HL-60 (cell line): ENCODE measurements at regions not wholly inside any gene's neighbourhood (a gene's known extent, or its start where the extent isn't known, plus 50 kb on each side); places are given as distances from the start of the nearest gene placed in this dataset.

Experiments used
- DNase-seq, 2 experiments: peaks; one replicate each; pipeline ENCODE4 v3.0.0-alpha.2; 2010 to 2020; ENCODE audit warnings: low read depth in 1 of 2, low spot score in 1 of 2
- H3K27ac ChIP-seq: fragments of 250-450 bp; sonication (Bioruptor Pico); replicated peaks from 2 replicates; pipeline ENCODE4 v1.5.1; 2020; ENCODE audit warnings: mild to moderate bottlenecking, moderate library complexity
- H3K27me3 ChIP-seq: fragments of 250-450 bp; sonication (Bioruptor Pico); 2 replicates; pipeline ENCODE4 v1.5.1; 2021; ENCODE audit warnings: mild to moderate bottlenecking, moderate library complexity; ENCODE audit not compliant: insufficient read depth, poor library complexity, severe bottlenecking
- H3K4me3 ChIP-seq: replicated peaks from 2 replicates; pipeline ENCODE4 v1.5.1; 2011; ENCODE audit warnings: mild to moderate bottlenecking, control low read depth, low read length; ENCODE audit not compliant: insufficient read depth
- CTCF ChIP-seq: IDR thresholded peaks from one replicate; pipeline ENCODE4 v1.5.1; 2011; ENCODE audit warnings: low read length, control low read depth, inconsistent platforms; ENCODE audit not compliant: insufficient read depth
- GABPA ChIP-seq: IDR thresholded peaks from 2 replicates; pipeline ENCODE4 v1.6.1; 2012; ENCODE audit warnings: low read depth
- POLR2AphosphoS5 ChIP-seq: IDR thresholded peaks from 2 replicates; pipeline ENCODE4 v1.6.1; 2012; ENCODE audit warnings: low read depth
- SPI1 ChIP-seq: IDR thresholded peaks from 2 replicates; pipeline ENCODE4 v1.6.1; 2012; ENCODE audit warnings: low read depth, mild to moderate bottlenecking, borderline replicate concordance
- TF ChIP-seq, protein P1 (sequence below): IDR thresholded peaks from 2 replicates; pipeline ENCODE4 v1.6.1; 2012; ENCODE audit warnings: low read depth; ENCODE audit not compliant: insufficient replicate concordance

DNA sequence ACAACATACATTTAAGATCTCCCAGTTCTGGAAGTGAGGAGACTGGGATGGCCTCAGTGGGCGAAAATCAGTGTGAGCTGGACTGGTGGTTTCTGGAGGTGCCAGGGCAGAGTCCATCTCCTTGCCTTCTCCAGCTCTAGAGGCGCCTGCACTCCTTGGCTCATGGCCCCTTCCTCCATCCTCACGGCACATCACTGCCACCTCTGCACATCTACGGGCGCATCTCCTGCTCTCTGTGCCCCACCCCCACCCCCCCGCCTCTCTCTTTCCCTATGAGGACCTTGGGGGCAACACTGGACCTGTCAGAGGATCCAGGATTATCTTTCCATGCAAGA is 62.8 kb upstream of the DIO3 start:
- TF ChIP-seq, protein P1, sequence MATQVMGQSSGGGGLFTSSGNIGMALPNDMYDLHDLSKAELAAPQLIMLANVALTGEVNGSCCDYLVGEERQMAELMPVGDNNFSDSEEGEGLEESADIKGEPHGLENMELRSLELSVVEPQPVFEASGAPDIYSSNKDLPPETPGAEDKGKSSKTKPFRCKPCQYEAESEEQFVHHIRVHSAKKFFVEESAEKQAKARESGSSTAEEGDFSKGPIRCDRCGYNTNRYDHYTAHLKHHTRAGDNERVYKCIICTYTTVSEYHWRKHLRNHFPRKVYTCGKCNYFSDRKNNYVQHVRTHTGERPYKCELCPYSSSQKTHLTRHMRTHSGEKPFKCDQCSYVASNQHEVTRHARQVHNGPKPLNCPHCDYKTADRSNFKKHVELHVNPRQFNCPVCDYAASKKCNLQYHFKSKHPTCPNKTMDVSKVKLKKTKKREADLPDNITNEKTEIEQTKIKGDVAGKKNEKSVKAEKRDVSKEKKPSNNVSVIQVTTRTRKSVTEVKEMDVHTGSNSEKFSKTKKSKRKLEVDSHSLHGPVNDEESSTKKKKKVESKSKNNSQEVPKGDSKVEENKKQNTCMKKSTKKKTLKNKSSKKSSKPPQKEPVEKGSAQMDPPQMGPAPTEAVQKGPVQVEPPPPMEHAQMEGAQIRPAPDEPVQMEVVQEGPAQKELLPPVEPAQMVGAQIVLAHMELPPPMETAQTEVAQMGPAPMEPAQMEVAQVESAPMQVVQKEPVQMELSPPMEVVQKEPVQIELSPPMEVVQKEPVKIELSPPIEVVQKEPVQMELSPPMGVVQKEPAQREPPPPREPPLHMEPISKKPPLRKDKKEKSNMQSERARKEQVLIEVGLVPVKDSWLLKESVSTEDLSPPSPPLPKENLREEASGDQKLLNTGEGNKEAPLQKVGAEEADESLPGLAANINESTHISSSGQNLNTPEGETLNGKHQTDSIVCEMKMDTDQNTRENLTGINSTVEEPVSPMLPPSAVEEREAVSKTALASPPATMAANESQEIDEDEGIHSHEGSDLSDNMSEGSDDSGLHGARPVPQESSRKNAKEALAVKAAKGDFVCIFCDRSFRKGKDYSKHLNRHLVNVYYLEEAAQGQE, result no peak
- no peaks in the 10 kb centered on the region for H3K27me3 ChIP-seq
- no peak overlapping the region for H3K27ac ChIP-seq
- no peak overlapping the region for H3K4me3 ChIP-seq
- DNase-seq, result no peak

DNA sequence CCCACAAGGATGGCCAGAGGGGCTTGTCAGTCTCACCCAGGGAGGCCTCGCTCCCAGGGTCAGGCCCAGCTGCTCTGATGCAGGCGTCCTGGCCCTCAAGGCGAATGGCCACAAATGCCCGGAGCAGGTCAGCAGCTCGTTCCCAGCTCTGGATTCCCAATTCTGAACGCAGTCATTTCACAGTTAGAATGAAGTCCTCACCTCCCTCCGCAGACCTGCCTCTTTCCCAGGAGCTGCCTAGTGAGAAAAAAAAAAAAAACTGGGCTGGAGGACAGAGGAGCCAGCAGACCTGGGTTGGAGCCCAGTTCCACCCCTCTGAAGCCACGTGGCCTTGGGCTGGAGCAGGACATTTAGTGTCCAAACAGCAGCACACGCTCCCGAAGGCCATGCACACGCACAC is 62.2 kb upstream of the DIO3 start:
- no peaks in the 10 kb centered on the region for H3K27me3 ChIP-seq
- no peak overlapping the region for H3K27ac ChIP-seq
- TF ChIP-seq POLR2AphosphoS5, result no peak
- TF ChIP-seq CTCF, result no peak
- no peak for TF ChIP-seq SPI1
- TF ChIP-seq, protein P1, result no peak
- no peak for TF ChIP-seq GABPA
- DNase-seq, result no peak
- no peak overlapping the region for H3K4me3 ChIP-seq

DNA sequence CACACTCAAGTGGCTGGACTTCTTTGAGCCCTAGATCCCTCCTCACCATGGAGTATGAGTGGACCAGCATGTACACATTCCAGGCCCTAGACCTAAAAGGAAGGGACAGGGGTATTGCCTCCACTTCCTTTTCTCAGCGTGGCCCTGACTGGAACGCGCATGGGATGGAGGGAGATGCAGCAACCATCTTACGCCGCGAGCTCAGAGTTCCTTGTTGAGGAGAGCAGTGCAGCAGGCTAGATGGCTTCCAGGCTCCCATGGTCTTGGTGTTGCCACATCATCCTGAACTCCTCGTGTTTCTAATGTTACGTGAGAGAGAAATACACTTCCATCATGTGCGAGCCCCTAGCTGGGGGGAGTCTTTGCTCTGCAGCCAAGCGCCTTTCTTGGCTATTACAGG is 61.8 kb upstream of the DIO3 start:
- no peak for DNase-seq
- H3K4me3 ChIP-seq, result no peak overlapping the region
- H3K27ac ChIP-seq, result no peak overlapping the region
- H3K27me3 ChIP-seq, result no peaks in the 10 kb centered on the region
- TF ChIP-seq SPI1 (no peak), GABPA (no peak), CTCF (no peak), POLR2AphosphoS5 (no peak)
- TF ChIP-seq, protein P1, result no peak

DNA sequence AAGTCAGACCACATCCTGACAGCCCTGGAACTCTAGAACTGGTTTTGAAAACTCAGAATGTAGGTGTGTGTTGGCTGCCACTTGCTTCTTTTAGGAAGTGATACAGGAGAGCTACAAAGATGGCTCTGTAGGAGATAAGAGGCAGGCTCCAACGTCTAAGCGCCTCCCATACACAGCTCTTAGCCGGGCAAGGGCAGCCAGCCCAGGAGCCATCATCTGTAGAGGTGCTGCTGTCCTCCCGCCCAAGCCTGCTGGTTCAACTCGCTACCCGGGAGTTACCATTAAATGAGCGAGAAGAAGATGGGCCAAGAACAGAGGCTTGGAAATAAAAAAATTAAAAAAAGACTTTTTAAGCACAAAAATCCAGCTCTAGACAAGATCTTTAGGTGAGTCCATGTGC is 61.2 kb upstream of the DIO3 start:
- Histone ChIP-seq H3K27ac (no peak overlapping the region), H3K27me3 (no peaks in the 10 kb centered on the region), H3K4me3 (no peak overlapping the region)
- DNase-seq, result no peak
- TF ChIP-seq, protein P1, result no peak
- TF ChIP-seq GABPA, result no peak
- no peak for TF ChIP-seq CTCF
- TF ChIP-seq SPI1, result no peak
- TF ChIP-seq POLR2AphosphoS5, result no peak
